ENCODE measurements at regions not wholly inside any gene's neighbourhood (a gene's known extent, or its start where the extent isn't known, plus 50 kb on each side); places are given as distances from the start of the nearest gene placed in this dataset.

DNA sequence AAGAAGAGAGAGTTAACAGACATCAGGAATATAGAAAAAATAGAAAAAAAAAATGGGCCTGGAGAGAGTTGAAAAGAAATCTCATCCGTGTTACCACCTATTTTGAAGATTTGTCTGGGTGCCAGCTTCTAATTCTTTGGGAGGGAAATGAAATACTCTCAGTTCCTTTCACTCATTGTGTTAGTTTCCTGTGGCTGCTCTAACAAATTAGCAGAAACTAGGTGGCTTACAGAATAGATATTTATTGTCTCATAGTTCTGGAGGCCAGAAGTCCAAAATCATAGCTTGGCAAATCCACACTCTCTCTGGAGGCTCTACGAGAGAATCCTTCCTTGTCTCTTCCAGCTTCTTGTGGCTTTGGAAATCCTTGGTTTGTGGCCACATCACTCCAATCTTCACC lies 225.1 kb upstream of the BTBD3 start (continued):
- TF ChIP-seq, protein P1, sequence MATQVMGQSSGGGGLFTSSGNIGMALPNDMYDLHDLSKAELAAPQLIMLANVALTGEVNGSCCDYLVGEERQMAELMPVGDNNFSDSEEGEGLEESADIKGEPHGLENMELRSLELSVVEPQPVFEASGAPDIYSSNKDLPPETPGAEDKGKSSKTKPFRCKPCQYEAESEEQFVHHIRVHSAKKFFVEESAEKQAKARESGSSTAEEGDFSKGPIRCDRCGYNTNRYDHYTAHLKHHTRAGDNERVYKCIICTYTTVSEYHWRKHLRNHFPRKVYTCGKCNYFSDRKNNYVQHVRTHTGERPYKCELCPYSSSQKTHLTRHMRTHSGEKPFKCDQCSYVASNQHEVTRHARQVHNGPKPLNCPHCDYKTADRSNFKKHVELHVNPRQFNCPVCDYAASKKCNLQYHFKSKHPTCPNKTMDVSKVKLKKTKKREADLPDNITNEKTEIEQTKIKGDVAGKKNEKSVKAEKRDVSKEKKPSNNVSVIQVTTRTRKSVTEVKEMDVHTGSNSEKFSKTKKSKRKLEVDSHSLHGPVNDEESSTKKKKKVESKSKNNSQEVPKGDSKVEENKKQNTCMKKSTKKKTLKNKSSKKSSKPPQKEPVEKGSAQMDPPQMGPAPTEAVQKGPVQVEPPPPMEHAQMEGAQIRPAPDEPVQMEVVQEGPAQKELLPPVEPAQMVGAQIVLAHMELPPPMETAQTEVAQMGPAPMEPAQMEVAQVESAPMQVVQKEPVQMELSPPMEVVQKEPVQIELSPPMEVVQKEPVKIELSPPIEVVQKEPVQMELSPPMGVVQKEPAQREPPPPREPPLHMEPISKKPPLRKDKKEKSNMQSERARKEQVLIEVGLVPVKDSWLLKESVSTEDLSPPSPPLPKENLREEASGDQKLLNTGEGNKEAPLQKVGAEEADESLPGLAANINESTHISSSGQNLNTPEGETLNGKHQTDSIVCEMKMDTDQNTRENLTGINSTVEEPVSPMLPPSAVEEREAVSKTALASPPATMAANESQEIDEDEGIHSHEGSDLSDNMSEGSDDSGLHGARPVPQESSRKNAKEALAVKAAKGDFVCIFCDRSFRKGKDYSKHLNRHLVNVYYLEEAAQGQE (IDR thresholded peaks at IDR 0.05; ENCODE audit: low read depth), result no peak
- TF ChIP-seq ELF1 (IDR thresholded peaks at IDR 0.05; ENCODE audit: borderline replicate concordance, low read depth), result no peak

DNA sequence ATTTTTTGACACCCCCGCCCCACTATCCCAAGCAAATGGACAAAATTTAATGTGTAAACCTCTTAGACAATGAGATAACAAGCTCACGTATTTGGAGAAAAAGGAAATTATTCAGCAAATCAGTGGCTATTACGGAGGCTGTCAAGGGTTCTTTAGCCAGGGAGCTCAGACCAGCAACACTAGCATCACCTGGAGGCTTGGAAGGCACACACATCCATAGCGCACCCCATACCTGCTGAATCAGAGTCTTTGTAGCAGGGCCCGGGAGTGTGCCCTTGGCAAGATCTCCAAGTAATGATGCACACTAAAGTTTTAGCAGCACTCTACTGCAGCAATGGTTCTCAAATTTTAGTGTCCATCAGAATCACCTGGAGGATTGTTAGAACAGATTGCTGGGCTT lies 223.2 kb upstream of the BTBD3 start:
- Histone ChIP-seq H3K9me3 (ENCODE audit: control insufficient read depth in 1 of 2, insufficient read depth in 1 of 2, low read depth in 1 of 2, low read length in 2 of 2) (no peaks in the 10 kb centered on the region), H3K4me2 (ENCODE audit: low read length) (no peak overlapping the region), H4K20me1 (ENCODE audit: insufficient read depth) (no peaks in the 10 kb centered on the region), H3K27me3 (ENCODE audit: insufficient read depth, low read length) (no peaks in the 10 kb centered on the region), H3K9ac (ENCODE audit: low read length) (no peak overlapping the region), H3K79me2 (ENCODE audit: insufficient read depth, low read length) (no peaks in the 10 kb centered on the region), H3K9me2 (ENCODE audit: insufficient read depth) (no peaks in the 10 kb centered on the region), H2AFZ (ENCODE audit: low read depth, low read length, poor library complexity, severe bottlenecking) (no peak overlapping the region), H3K27ac (ENCODE audit: low read depth, low read length) (no peak overlapping the region), H3K36me3 (ENCODE audit: control insufficient read depth in 1 of 2, insufficient read depth in 2 of 2, low read length in 2 of 2) (no peaks in the 10 kb centered on the region), H3K4me1 (ENCODE audit: control insufficient read depth in 1 of 2, insufficient read depth in 2 of 2, low read length in 2 of 2) (no peaks in the 10 kb centered on the region), H3K4me3 (replicated peaks in 1 of 2; ENCODE audit: low read depth in 1 of 2, low read length in 2 of 2) (no peak overlapping the region)
- no peak for DNase-seq (ENCODE audit: low read depth, low spot score)
- TF ChIP-seq EGR1 (IDR thresholded peaks at IDR 0.05; ENCODE audit: low read depth) (no peak), SIN3A (IDR thresholded peaks at IDR 0.05; ENCODE audit: low read depth) (no peak), POLR2AphosphoS5 (IDR thresholded peaks at IDR 0.05; ENCODE audit: low read depth, low read length) (no peak), FOSL1 (IDR thresholded peaks at IDR 0.05; ENCODE audit: low read depth) (no peak), YY1 (IDR thresholded peaks at IDR 0.05; ENCODE audit: extremely low read depth, insufficient replicate concordance, low read depth, low read length) (no peak), RAD21 (IDR thresholded peaks at IDR 0.05; ENCODE audit: low read depth) (no peak), JUND (IDR thresholded peaks at IDR 0.05) (no peak), TCF7L2 (IDR thresholded peaks at IDR 0.05; ENCODE audit: borderline replicate concordance, extremely low read depth, insufficient read depth, insufficient read length) (no peak), SP1 (IDR thresholded peaks at IDR 0.05; ENCODE audit: low read depth) (no peak), ZNF274 (IDR thresholded peaks at IDR 0.05; ENCODE audit: low read depth, low read length) (no peak), SRF (IDR thresholded peaks at IDR 0.05; ENCODE audit: low read depth) (no peak)
- TF ChIP-seq, protein P1 (IDR thresholded peaks at IDR 0.05; ENCODE audit: low read depth), result no peak
- no peak for ATAC-seq
- no TSS peak for BruUV-seq (replicated peaks)
- intact Hi-C loops (cut with micrococcal nuclease), result no loop called here
- CTCF ChIA-PET, result no interaction called here
- POLR2A ChIA-PET, result no interaction called here
- RAD21 ChIA-PET (ENCODE audit: low non-redundant PET in 1 of 2, low total read pairs in 2 of 2, uncharacterized antibody in 2 of 2, unreplicated experiment in 2 of 2), result no interaction called here
